ENCODE measurements at regions not wholly inside any gene's neighbourhood (a gene's known extent, or its start where the extent isn't known, plus 50 kb on each side); places are given as distances from the start of the nearest gene placed in this dataset.

- no peak overlapping the region for H3K4me3 ChIP-seq (ENCODE audit: low read depth, low read length)
Observed at GRCh38 chr18:37956902-37957301, 391.3 kb upstream of the CELF4 start.

- no peak overlapping the region for H3K4me3 ChIP-seq (ENCODE audit: low read depth, low read length)
Observed at GRCh38 chr18:37956020-37956419, 390.4 kb upstream of the CELF4 start.

- H3K4me3 ChIP-seq (ENCODE audit: low read depth, low read length) = no peak overlapping the region
Observed at GRCh38 chr18:37955201-37955600, 389.6 kb upstream of the CELF4 start.

- H3K4me3 ChIP-seq (ENCODE audit: low read depth, low read length) = no peak overlapping the region
Observed at GRCh38 chr18:37953876-37954275, 388.3 kb upstream of the CELF4 start.

- no peak overlapping the region for H3K4me3 ChIP-seq (ENCODE audit: low read depth, low read length)
Observed at GRCh38 chr18:37948471-37948870, 382.9 kb upstream of the CELF4 start.

GRCh38 chr18:37946324-37946723, 380.7 kb upstream of the CELF4 start:
- H3K4me3 ChIP-seq (ENCODE audit: low read depth, low read length) = no peak overlapping the region

GRCh38 chr18:37944700-37945270, 379.2 kb upstream of the CELF4 start:
- H3K4me3 ChIP-seq (ENCODE audit: low read depth, low read length) = no peak overlapping the region

- no peak overlapping the region for H3K4me3 ChIP-seq (ENCODE audit: low read depth, low read length)
Observed at GRCh38 chr18:37937287-37937686, 371.7 kb upstream of the CELF4 start.

- no peak overlapping the region for H3K4me3 ChIP-seq (ENCODE audit: low read depth, low read length)
Observed at GRCh38 chr18:37935086-37935485, 369.5 kb upstream of the CELF4 start.

GRCh38 chr18:37930640-37931039, 365.0 kb upstream of the CELF4 start:
- H3K4me3 ChIP-seq (ENCODE audit: low read depth, low read length) = no peak overlapping the region

GRCh38 chr18:37922162-37922561, 356.6 kb upstream of the CELF4 start:
- H3K4me3 ChIP-seq (ENCODE audit: low read depth, low read length) = no peak overlapping the region

GRCh38 chr18:37920865-37921264, 355.3 kb upstream of the CELF4 start:
- no peak overlapping the region for H3K4me3 ChIP-seq (ENCODE audit: low read depth, low read length)

GRCh38 chr18:37913051-37913450, 347.5 kb upstream of the CELF4 start:
- H3K4me3 ChIP-seq (ENCODE audit: low read depth, low read length) = no peak overlapping the region

GRCh38 chr18:37902344-37902743, 336.7 kb upstream of the CELF4 start:
- H3K4me3 ChIP-seq (ENCODE audit: low read depth, low read length) = no peak overlapping the region

GRCh38 chr18:37900326-37900725, 334.7 kb upstream of the CELF4 start:
- H3K4me3 ChIP-seq (ENCODE audit: low read depth, low read length) = no peak overlapping the region

- H3K4me3 ChIP-seq (ENCODE audit: low read depth, low read length) = no peak overlapping the region
Observed at GRCh38 chr18:37889963-37890362, 324.4 kb upstream of the CELF4 start.

GRCh38 chr18:37874721-37875120, 309.1 kb upstream of the CELF4 start:
- H3K4me3 ChIP-seq (ENCODE audit: low read depth, low read length) = no peak overlapping the region

GRCh38 chr18:37873416-37873815, 307.8 kb upstream of the CELF4 start:
- no peak overlapping the region for H3K4me3 ChIP-seq (ENCODE audit: low read depth, low read length)

GRCh38 chr18:37872562-37872961, 307.0 kb upstream of the CELF4 start:
- no peak overlapping the region for H3K4me3 ChIP-seq (ENCODE audit: low read depth, low read length)

- H3K4me3 ChIP-seq (ENCODE audit: low read depth, low read length) = no peak overlapping the region
Observed at GRCh38 chr18:37871561-37871960, 306.0 kb upstream of the CELF4 start.

GRCh38 chr18:37869051-37869450, 303.5 kb upstream of the CELF4 start:
- no peak overlapping the region for H3K4me3 ChIP-seq (ENCODE audit: low read depth, low read length)

- no peak overlapping the region for H3K4me3 ChIP-seq (ENCODE audit: low read depth, low read length)
Observed at GRCh38 chr18:37864122-37864521, 298.5 kb upstream of the CELF4 start.

- H3K4me3 ChIP-seq (ENCODE audit: low read depth, low read length) = no peak overlapping the region
Observed at GRCh38 chr18:37861981-37862380, 296.4 kb upstream of the CELF4 start.
